Endothelial cell (in vitro differentiated cells): ENCODE measurements at regions not wholly inside any gene's neighbourhood (a gene's known extent, or its start where the extent isn't known, plus 50 kb on each side); places are given as distances from the start of the nearest gene placed in this dataset.

Experiments
- DNase-seq: peaks from one replicate; pipeline ENCODE4 v3.0.0; 2021; ENCODE audit warnings: low spot score
- H3K27ac Mint-ChIP-seq: one replicate; pipeline ENCODE4 v1.8.0; 2021; ENCODE audit warnings: mixed read lengths, inconsistent platforms; ENCODE audit not compliant: unreplicated experiment
- H3K27me3 Mint-ChIP-seq: one replicate; pipeline ENCODE4 v1.8.0; 2021; ENCODE audit warnings: mild to moderate bottlenecking, moderate library complexity, mixed read lengths, inconsistent platforms; ENCODE audit not compliant: unreplicated experiment
- H3K36me3 Mint-ChIP-seq: one replicate; pipeline ENCODE4 v1.8.0; 2021; ENCODE audit warnings: mild to moderate bottlenecking, low read depth, mixed read lengths, inconsistent platforms; ENCODE audit not compliant: unreplicated experiment
- H3K4me1 Mint-ChIP-seq: one replicate; pipeline ENCODE4 v1.8.0; 2021; ENCODE audit warnings: mild to moderate bottlenecking, mixed read lengths, inconsistent platforms; ENCODE audit not compliant: unreplicated experiment
- H3K4me3 Mint-ChIP-seq: one replicate; pipeline ENCODE4 v1.8.0; 2021; ENCODE audit warnings: mild to moderate bottlenecking, mixed read lengths, inconsistent platforms; ENCODE audit not compliant: unreplicated experiment
- H3K9me3 Mint-ChIP-seq: one replicate; pipeline ENCODE4 v1.8.0; 2021; ENCODE audit warnings: mixed read lengths, inconsistent platforms; ENCODE audit not compliant: unreplicated experiment
- TF ChIP-seq, protein P1 (sequence below): fragments of 200-600 bp; sonication (generic); IDR thresholded peaks from one replicate; pipeline ENCODE4 v1.5.0; 2021; ENCODE audit warnings: antibody characterized with exemption; ENCODE audit not compliant: unreplicated experiment

DNA sequence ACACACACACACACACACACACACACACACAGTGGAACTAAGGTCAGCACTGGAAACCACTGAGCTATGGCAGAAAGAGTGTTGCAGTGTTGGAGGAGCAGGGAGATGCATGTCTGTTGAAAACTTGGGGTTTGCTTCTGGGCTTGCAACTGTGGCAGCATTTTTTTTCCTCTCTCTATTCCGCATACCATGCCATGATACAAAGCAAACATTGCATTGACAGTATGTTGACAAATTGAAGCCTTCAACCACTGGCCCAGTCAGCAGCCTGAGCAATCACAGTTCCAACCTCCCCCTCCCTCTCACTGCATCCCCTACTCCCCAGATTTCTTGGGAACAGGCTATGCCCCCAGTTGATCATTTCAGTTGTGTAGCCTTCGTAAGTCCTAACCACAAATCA, 478.1 kb upstream of the WWC1 start:
- Mint-ChIP-seq H3K36me3 (no peaks in the 10 kb centered on the region), H3K9me3 (no peaks in the 10 kb centered on the region), H3K27me3 (no peaks in the 10 kb centered on the region), H3K27ac (no peak overlapping the region), H3K4me1 (peaks cover 20% of the 10 kb centered on the region), H3K4me3 (no peak overlapping the region)
- no peak for DNase-seq
- TF ChIP-seq, protein P1, sequence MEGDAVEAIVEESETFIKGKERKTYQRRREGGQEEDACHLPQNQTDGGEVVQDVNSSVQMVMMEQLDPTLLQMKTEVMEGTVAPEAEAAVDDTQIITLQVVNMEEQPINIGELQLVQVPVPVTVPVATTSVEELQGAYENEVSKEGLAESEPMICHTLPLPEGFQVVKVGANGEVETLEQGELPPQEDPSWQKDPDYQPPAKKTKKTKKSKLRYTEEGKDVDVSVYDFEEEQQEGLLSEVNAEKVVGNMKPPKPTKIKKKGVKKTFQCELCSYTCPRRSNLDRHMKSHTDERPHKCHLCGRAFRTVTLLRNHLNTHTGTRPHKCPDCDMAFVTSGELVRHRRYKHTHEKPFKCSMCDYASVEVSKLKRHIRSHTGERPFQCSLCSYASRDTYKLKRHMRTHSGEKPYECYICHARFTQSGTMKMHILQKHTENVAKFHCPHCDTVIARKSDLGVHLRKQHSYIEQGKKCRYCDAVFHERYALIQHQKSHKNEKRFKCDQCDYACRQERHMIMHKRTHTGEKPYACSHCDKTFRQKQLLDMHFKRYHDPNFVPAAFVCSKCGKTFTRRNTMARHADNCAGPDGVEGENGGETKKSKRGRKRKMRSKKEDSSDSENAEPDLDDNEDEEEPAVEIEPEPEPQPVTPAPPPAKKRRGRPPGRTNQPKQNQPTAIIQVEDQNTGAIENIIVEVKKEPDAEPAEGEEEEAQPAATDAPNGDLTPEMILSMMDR = no peak

DNA sequence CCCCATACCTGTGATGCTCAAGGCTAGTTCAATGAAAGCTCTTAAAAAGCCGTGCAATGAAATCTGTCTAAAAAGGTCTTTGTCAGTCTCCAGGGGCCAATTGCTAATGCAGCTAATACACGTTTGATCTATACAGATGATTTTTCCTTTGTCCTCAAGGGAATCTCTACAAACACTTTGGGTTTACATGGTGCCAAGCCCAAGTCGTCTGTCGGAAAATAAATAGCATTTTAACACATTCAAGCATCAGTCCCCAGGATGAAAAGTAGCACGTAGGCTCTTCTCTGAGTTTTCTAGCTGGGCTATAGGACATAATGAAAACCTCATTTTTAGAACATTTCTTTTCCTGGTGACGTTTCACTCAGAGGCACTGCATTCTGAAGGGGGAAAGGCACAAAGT, 477.4 kb upstream of the WWC1 start:
- Mint-ChIP-seq H3K36me3 (no peaks in the 10 kb centered on the region), H3K4me1 (peaks cover 20% of the 10 kb centered on the region), H3K27ac (no peak overlapping the region), H3K4me3 (no peak overlapping the region), H3K9me3 (no peaks in the 10 kb centered on the region), H3K27me3 (no peaks in the 10 kb centered on the region)
- DNase-seq = no peak
- TF ChIP-seq, protein P1 = no peak

DNA sequence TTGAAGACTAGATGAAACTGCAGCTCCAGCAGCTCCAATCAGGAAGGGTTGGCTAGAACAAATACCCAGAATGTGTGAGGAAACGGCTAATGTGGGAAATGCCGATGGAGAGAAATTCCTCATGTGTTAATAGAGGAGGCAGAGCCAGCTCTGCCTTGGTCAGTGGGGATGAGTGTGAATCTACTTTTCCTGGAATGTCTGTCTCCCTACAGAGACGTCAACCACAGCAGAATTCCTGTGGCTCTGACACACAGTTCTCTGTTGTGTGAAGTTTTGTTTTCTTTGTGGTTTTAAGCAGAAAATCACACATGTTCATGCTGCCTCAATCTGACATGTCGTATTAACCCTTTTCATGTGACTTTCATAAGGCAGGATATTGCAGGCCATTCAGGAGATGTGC, 476.6 kb upstream of the WWC1 start:
- TF ChIP-seq, protein P1 = no peak
- Mint-ChIP-seq H3K27ac (no peak overlapping the region), H3K36me3 (no peaks in the 10 kb centered on the region), H3K9me3 (no peaks in the 10 kb centered on the region), H3K4me1 (peaks cover 20% of the 10 kb centered on the region), H3K27me3 (no peaks in the 10 kb centered on the region), H3K4me3 (no peak overlapping the region)
- DNase-seq = peak; percentile 6

DNA sequence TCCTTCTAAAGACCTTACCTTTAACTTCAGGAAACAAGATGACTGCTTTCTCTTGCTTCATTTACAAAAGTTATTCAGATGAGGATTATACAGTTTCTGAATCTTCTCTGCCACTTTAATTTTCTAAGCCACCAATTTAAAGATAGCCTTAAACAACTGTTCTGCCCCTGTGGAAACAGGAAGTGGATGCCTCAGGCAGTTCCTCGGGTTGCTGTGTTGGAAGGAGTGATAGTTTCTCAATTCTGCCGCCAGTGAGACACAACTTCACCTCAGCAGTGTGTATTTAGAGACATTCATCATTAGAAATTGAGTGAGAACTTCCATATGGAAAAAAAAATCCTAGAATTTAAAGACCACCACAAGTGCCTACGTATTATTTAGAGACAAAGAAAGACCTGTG, 475.1 kb upstream of the WWC1 start:
- H3K4me1 Mint-ChIP-seq = peaks cover 26% of the 10 kb centered on the region
- TF ChIP-seq, protein P1 = no peak
- DNase-seq = no peak
- no peaks in the 10 kb centered on the region for H3K36me3 Mint-ChIP-seq
- H3K27ac Mint-ChIP-seq = peak overlapping the region; percentile 58
- no peaks in the 10 kb centered on the region for H3K27me3 Mint-ChIP-seq
- no peak overlapping the region for H3K4me3 Mint-ChIP-seq
- H3K9me3 Mint-ChIP-seq = no peaks in the 10 kb centered on the region

DNA sequence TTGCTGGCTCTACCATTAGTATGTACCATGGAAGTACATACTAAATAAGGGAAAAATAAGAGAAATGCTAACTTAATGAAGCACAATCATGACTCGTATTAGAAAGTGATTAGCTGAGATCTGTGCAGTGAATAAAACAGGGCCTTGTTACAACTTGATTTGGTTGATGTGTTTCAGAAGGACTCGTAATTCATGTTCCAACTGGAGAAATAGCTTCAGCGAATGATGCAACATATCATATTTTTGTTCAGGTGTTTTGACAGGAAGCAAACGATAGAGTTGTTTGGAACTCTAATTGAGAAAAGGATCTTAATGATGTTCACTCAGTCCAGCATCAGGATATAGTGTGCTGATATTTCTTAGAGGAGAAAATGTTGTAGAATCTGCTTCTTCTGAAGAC, 474.6 kb upstream of the WWC1 start:
- no peaks in the 10 kb centered on the region for H3K9me3 Mint-ChIP-seq
- H3K4me3 Mint-ChIP-seq = no peak overlapping the region
- no peak overlapping the region for H3K27ac Mint-ChIP-seq
- peaks cover 26% of the 10 kb centered on the region for H3K4me1 Mint-ChIP-seq
- no peak for DNase-seq
- TF ChIP-seq, protein P1 = no peak
- no peaks in the 10 kb centered on the region for H3K36me3 Mint-ChIP-seq
- no peaks in the 10 kb centered on the region for H3K27me3 Mint-ChIP-seq
